IMR-90 (cell line): ENCODE measurements at regions not wholly inside any gene's neighbourhood (a gene's known extent, or its start where the extent isn't known, plus 50 kb on each side); places are given as distances from the start of the nearest gene placed in this dataset.

Experiments
- ATAC-seq: fragments of 200-7000 bp; cut with Tn5 transposase; 2 replicates; pipeline ENCODE4 v1.9.1; 2020; ENCODE audit warnings: low read depth, mild to moderate bottlenecking, moderate library complexity
- BruUV-seq: library from RNA; stranded (reverse); fragments of 400-500 nt; replicated peaks from 2 replicates; lab custom pipeline; 2021; lab: Mats Ljungman, UMichigan
- CTCF ChIA-PET: fragments of 300-600 bp; formaldehyde crosslinking; extraction: SDS; loops from one replicate; lab custom pipeline; 2021; ENCODE audit warnings: antibody characterized with exemption; lab: Yijun Ruan, JAX
- POLR2A ChIA-PET: fragments of 300-600 bp; sonication (Branson Sonifier 250); formaldehyde crosslinking; loops from one replicate; lab custom pipeline; 2022; ENCODE audit warnings: antibody characterized with exemption; ENCODE audit not compliant: unreplicated experiment; lab: Charles Lee
- DNase-seq: peaks from one replicate; pipeline ENCODE4 v3.0.0; 2013
- H2AFZ ChIP-seq: replicated peaks from 2 replicates; pipeline ENCODE3; 2013; ENCODE audit warnings: low read length, mild to moderate bottlenecking; ENCODE audit not compliant: poor library complexity
- H2AK5ac ChIP-seq: 2 replicates; pipeline ENCODE4 v1.6.1; 2013; ENCODE audit warnings: low read depth, low read length, inconsistent platforms
- H2AK9ac ChIP-seq: replicated peaks from 2 replicates; pipeline ENCODE3; 2013; ENCODE audit warnings: mild to moderate bottlenecking, low read depth, low read length, moderate library complexity; ENCODE audit not compliant: poor library complexity
- H2BK120ac ChIP-seq: 2 replicates; pipeline ENCODE4 v1.6.1; 2013; ENCODE audit warnings: low read depth, low read length, inconsistent platforms
- H2BK15ac ChIP-seq: 3 replicates; pipeline ENCODE4 v1.6.1; 2013; ENCODE audit warnings: low read depth, low read length, inconsistent platforms
- H2BK20ac ChIP-seq: 2 replicates; pipeline ENCODE4 v1.6.1; 2013; ENCODE audit warnings: low read depth, mild to moderate bottlenecking, inconsistent platforms, low read length, moderate library complexity
- H2BK5ac ChIP-seq: 2 replicates; pipeline ENCODE4 v1.6.1; 2013; ENCODE audit warnings: mild to moderate bottlenecking, low read depth, low read length, inconsistent platforms; ENCODE audit not compliant: poor library complexity, severe bottlenecking
- H3K14ac ChIP-seq: replicated peaks from 2 replicates; pipeline ENCODE4 v1.6.1; 2013; ENCODE audit warnings: low read depth, low read length, inconsistent platforms
- H3K18ac ChIP-seq: 2 replicates; pipeline ENCODE4 v1.6.1; 2013; ENCODE audit warnings: low read depth, low read length, control low read depth
- H3K23ac ChIP-seq: 2 replicates; pipeline ENCODE4 v1.6.1; 2013; ENCODE audit warnings: low read depth, low read length, inconsistent platforms
- H3K27ac ChIP-seq: 2 replicates; pipeline ENCODE4 v1.5.1; 2013; ENCODE audit warnings: mild to moderate bottlenecking, control low read depth, low read length; ENCODE audit not compliant: insufficient read depth
- H3K27me3 ChIP-seq: 2 replicates; pipeline ENCODE4 v1.6.1; 2013; ENCODE audit warnings: low read length; ENCODE audit not compliant: control insufficient read depth, insufficient read depth
- H3K36me3 ChIP-seq: 2 replicates; pipeline ENCODE4 v1.6.1; 2013; ENCODE audit warnings: low read length, mixed read lengths; ENCODE audit not compliant: control insufficient read depth, insufficient read depth
- H3K4ac ChIP-seq: 2 replicates; pipeline ENCODE4 v1.6.1; 2013; ENCODE audit warnings: low read depth, low read length, inconsistent platforms
- H3K4me1 ChIP-seq: 2 replicates; pipeline ENCODE4 v1.6.1; 2013; ENCODE audit warnings: low read length, mixed read lengths; ENCODE audit not compliant: control insufficient read depth, insufficient read depth
- H3K4me2 ChIP-seq: 2 replicates; pipeline ENCODE4 v1.6.1; 2013; ENCODE audit warnings: low read depth, mild to moderate bottlenecking, control low read depth, low read length, moderate library complexity
- H3K4me3 ChIP-seq: 2 replicates; pipeline ENCODE4 v1.5.1; 2013; ENCODE audit warnings: low read depth, mild to moderate bottlenecking, control low read depth, low read length, moderate library complexity; ENCODE audit not compliant: insufficient read depth
- H3K56ac ChIP-seq: 2 replicates; pipeline ENCODE4 v1.6.1; 2013; ENCODE audit warnings: low read length, inconsistent platforms; ENCODE audit not compliant: insufficient read depth; ENCODE audit errors: extremely low read depth
- H3K79me1 ChIP-seq, 2 experiments: 2 replicates each; pipeline ENCODE4 v1.6.1; 2013; ENCODE audit warnings: low read length in 2 of 2, inconsistent platforms in 1 of 2, low read depth in 1 of 2
- H3K9ac ChIP-seq: 2 replicates; pipeline ENCODE4 v1.6.1; 2013; ENCODE audit warnings: low read depth, low read length, control low read depth
- H3K9me1 ChIP-seq: 2 replicates; pipeline ENCODE4 v1.6.1; 2013; ENCODE audit warnings: low read length, inconsistent platforms; ENCODE audit not compliant: insufficient read depth
- H3K9me3 ChIP-seq: 2 replicates; pipeline ENCODE4 v1.6.1; 2013; ENCODE audit warnings: low read length; ENCODE audit not compliant: control insufficient read depth, insufficient read depth
- H4K20me1 ChIP-seq: 2 replicates; pipeline ENCODE4 v1.6.1; 2013; ENCODE audit warnings: low read length, inconsistent platforms; ENCODE audit not compliant: insufficient read depth
- H4K5ac ChIP-seq: 2 replicates; pipeline ENCODE4 v1.6.1; 2013; ENCODE audit warnings: mild to moderate bottlenecking, low read depth, low read length, control low read depth
- H4K8ac ChIP-seq, 2 experiments: 2 replicates each; pipeline ENCODE4 v1.6.1; 2013; ENCODE audit warnings: low read depth in 2 of 2, low read length in 2 of 2, control low read depth in 1 of 2, inconsistent platforms in 1 of 2
- H4K91ac ChIP-seq: 2 replicates; pipeline ENCODE4 v1.6.1; 2013; ENCODE audit warnings: low read depth, low read length, inconsistent platforms; ENCODE audit not compliant: insufficient read depth
- NFE2L2 ChIP-seq: fragments of 150-350 bp; IDR thresholded peaks from 2 replicates; pipeline ENCODE4 v1.6.1; 2016; ENCODE audit warnings: low read depth, mild to moderate bottlenecking, low read length
- dilution Hi-C: fragments of 300-500 bp; cut with HindIII; formaldehyde crosslinking; loops from one replicate; pipeline ENCODE4 v1.14.3; 2018; ENCODE audit warnings: low sequenced_read_pairs; ENCODE audit not compliant: unreplicated experiment
- in situ Hi-C: fragments of 300-500 bp; cut with MboI; formaldehyde crosslinking; loops from 3 replicates; pipeline ENCODE4 v1.14.3; 2019; ENCODE audit warnings: low sequenced_read_pairs, inconsistent platforms, mixed read lengths
- intact Hi-C: fragments of 100-400 bp; cut with micrococcal nuclease; formaldehyde crosslinking; loops from 2 replicates; pipeline ENCODE4 v1.10.0; 2022
- TF ChIP-seq, protein P1 (sequence below): conservative IDR thresholded peaks from 2 replicates; pipeline ENCODE4 v1.5.1; 2012; ENCODE audit warnings: mild to moderate bottlenecking, low read depth, low read length, improper control_type of control experiment

GRCh38 chr6:90431576-90431975 is 134.9 kb upstream of the BACH2 start:
- no TSS peak for BruUV-seq
- in situ Hi-C loops (no loop called here), intact Hi-C loops (no loop called here), dilution Hi-C loops (no loop called here)
- no peak overlapping the region for H4K5ac ChIP-seq
- H2AK9ac ChIP-seq: no peak overlapping the region
- H2AK5ac ChIP-seq: no peak overlapping the region
- H3K4me1 ChIP-seq: no peaks in the 10 kb centered on the region
- CTCF ChIA-PET: no interaction called here
- ATAC-seq (no peak), DNase-seq (no peak)
- POLR2A ChIA-PET: no interaction called here
- H4K20me1 ChIP-seq: no peaks in the 10 kb centered on the region
- H3K4ac ChIP-seq: no peak overlapping the region
- no peak overlapping the region for H3K9ac ChIP-seq
- H3K4me2 ChIP-seq: no peak overlapping the region
- no peak overlapping the region for H2BK5ac ChIP-seq
- H2AFZ ChIP-seq: no peak overlapping the region
- no peaks in the 10 kb centered on the region for H3K79me1 ChIP-seq
- no peak overlapping the region for H2BK20ac ChIP-seq
- no peak overlapping the region for H4K8ac ChIP-seq
- no peak for TF ChIP-seq NFE2L2
- TF ChIP-seq, protein P1, sequence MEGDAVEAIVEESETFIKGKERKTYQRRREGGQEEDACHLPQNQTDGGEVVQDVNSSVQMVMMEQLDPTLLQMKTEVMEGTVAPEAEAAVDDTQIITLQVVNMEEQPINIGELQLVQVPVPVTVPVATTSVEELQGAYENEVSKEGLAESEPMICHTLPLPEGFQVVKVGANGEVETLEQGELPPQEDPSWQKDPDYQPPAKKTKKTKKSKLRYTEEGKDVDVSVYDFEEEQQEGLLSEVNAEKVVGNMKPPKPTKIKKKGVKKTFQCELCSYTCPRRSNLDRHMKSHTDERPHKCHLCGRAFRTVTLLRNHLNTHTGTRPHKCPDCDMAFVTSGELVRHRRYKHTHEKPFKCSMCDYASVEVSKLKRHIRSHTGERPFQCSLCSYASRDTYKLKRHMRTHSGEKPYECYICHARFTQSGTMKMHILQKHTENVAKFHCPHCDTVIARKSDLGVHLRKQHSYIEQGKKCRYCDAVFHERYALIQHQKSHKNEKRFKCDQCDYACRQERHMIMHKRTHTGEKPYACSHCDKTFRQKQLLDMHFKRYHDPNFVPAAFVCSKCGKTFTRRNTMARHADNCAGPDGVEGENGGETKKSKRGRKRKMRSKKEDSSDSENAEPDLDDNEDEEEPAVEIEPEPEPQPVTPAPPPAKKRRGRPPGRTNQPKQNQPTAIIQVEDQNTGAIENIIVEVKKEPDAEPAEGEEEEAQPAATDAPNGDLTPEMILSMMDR: no peak
- no peaks in the 10 kb centered on the region for H3K36me3 ChIP-seq
- H3K9me1 ChIP-seq: no peaks in the 10 kb centered on the region
- H3K56ac ChIP-seq: no peak overlapping the region
- H3K27ac ChIP-seq: no peak overlapping the region
- no peak overlapping the region for H3K14ac ChIP-seq
- H2BK15ac ChIP-seq: no peak overlapping the region
- H4K91ac ChIP-seq: no peak overlapping the region
- no peaks in the 10 kb centered on the region for H3K9me3 ChIP-seq
- no peak overlapping the region for H2BK120ac ChIP-seq
- no peak overlapping the region for H3K23ac ChIP-seq
- H3K4me3 ChIP-seq: no peak overlapping the region
- H3K27me3 ChIP-seq: no peaks in the 10 kb centered on the region
- no peak overlapping the region for H3K18ac ChIP-seq
